Calu3 (cell line): ENCODE measurements at regions not wholly inside any gene's neighbourhood (a gene's known extent, or its start where the extent isn't known, plus 50 kb on each side); places are given as distances from the start of the nearest gene placed in this dataset.

Experiments used
- BruUV-seq: library from RNA; stranded (reverse); fragments of 400-500 nt; replicated peaks from 2 replicates; lab custom pipeline; 2021; lab: Mats Ljungman, UMichigan
- CTCF ChIA-PET: fragments of 300-600 bp; sonication (Branson Sonifier 250); formaldehyde crosslinking; loops from one replicate; lab custom pipeline; 2022; ENCODE audit warnings: antibody characterized with exemption; lab: Charles Lee
- DNase-seq: peaks from one replicate; pipeline ENCODE4 v3.0.0; 2022
- H3K27ac Mint-ChIP-seq: one replicate; pipeline ENCODE4 v1.8.0; 2022; ENCODE audit warnings: mixed read lengths; ENCODE audit not compliant: unreplicated experiment
- H3K27me3 Mint-ChIP-seq: one replicate; pipeline ENCODE4 v1.8.0; 2022; ENCODE audit warnings: mixed read lengths; ENCODE audit not compliant: unreplicated experiment
- H3K36me3 Mint-ChIP-seq: one replicate; pipeline ENCODE4 v1.8.0; 2022; ENCODE audit warnings: mild to moderate bottlenecking, moderate library complexity, mixed read lengths; ENCODE audit not compliant: insufficient read depth, unreplicated experiment
- H3K4me1 Mint-ChIP-seq: one replicate; pipeline ENCODE4 v1.8.0; 2022; ENCODE audit warnings: mild to moderate bottlenecking, low read depth, mixed read lengths; ENCODE audit not compliant: unreplicated experiment
- H3K4me3 Mint-ChIP-seq: one replicate; pipeline ENCODE4 v1.8.0; 2022; ENCODE audit warnings: mild to moderate bottlenecking, low read depth, moderate library complexity, mixed read lengths; ENCODE audit not compliant: unreplicated experiment
- H3K9me3 Mint-ChIP-seq: one replicate; pipeline ENCODE4 v1.8.0; 2022; ENCODE audit warnings: low read depth, mixed read lengths; ENCODE audit not compliant: unreplicated experiment
- CTCF ChIP-seq: fragments of 200-600 bp; IDR thresholded peaks from one replicate; pipeline ENCODE4 v1.8.0; 2022; ENCODE audit warnings: antibody characterized with exemption; ENCODE audit not compliant: unreplicated experiment
- intact Hi-C: fragments of 100-400 bp; cut with micrococcal nuclease; formaldehyde crosslinking; loops from one replicate; pipeline ENCODE4 v1.10.0; 2022; ENCODE audit not compliant: unreplicated experiment

GRCh38 chr1:188423073-188423472, 1594.3 kb downstream of the PLA2G4A start:
- TF ChIP-seq CTCF, result no peak
- BruUV-seq, result no TSS peak
- Mint-ChIP-seq H3K4me3 (no peak overlapping the region), H3K27ac (no peak overlapping the region), H3K4me1 (no peaks in the 10 kb centered on the region), H3K36me3 (no peaks in the 10 kb centered on the region), H3K9me3 (no peaks in the 10 kb centered on the region), H3K27me3 (no peaks in the 10 kb centered on the region)
- DNase-seq, result no peak
- CTCF ChIA-PET, result no interaction called here
- intact Hi-C loops, result no loop called here

- no peaks in the 10 kb centered on the region for H3K27me3 Mint-ChIP-seq
- intact Hi-C loops, result no loop called here
- no TSS peak for BruUV-seq
- no peak overlapping the region for H3K4me3 Mint-ChIP-seq
- H3K36me3 Mint-ChIP-seq, result no peaks in the 10 kb centered on the region
- TF ChIP-seq CTCF, result no peak
- H3K9me3 Mint-ChIP-seq, result no peaks in the 10 kb centered on the region
- no peak overlapping the region for H3K27ac Mint-ChIP-seq
- H3K4me1 Mint-ChIP-seq, result no peaks in the 10 kb centered on the region
- DNase-seq, result no peak
- CTCF ChIA-PET, result no interaction called here
Observed at GRCh38 chr1:188424176-188424575, 1595.4 kb downstream of the PLA2G4A start.

- TF ChIP-seq CTCF, result no peak
- Mint-ChIP-seq H3K9me3 (no peaks in the 10 kb centered on the region), H3K36me3 (no peaks in the 10 kb centered on the region), H3K4me3 (no peak overlapping the region), H3K27ac (no peak overlapping the region), H3K4me1 (no peaks in the 10 kb centered on the region), H3K27me3 (no peaks in the 10 kb centered on the region)
- no TSS peak for BruUV-seq
- intact Hi-C loops, result no loop called here
- DNase-seq, result no peak
- CTCF ChIA-PET, result no interaction called here
Observed at GRCh38 chr1:188425687-188426086, 1596.9 kb downstream of the PLA2G4A start.

- Mint-ChIP-seq H3K27me3 (no peaks in the 10 kb centered on the region), H3K9me3 (no peaks in the 10 kb centered on the region), H3K4me1 (no peaks in the 10 kb centered on the region), H3K27ac (no peak overlapping the region), H3K4me3 (no peak overlapping the region), H3K36me3 (no peaks in the 10 kb centered on the region)
- intact Hi-C loops, result no loop called here
- CTCF ChIA-PET, result no interaction called here
- no peak for DNase-seq
- BruUV-seq, result no TSS peak
- no peak for TF ChIP-seq CTCF
Observed at GRCh38 chr1:188426561-188426960, 1597.8 kb downstream of the PLA2G4A start.

- no peak for DNase-seq
- no peaks in the 10 kb centered on the region for H3K36me3 Mint-ChIP-seq
- H3K27me3 Mint-ChIP-seq, result no peaks in the 10 kb centered on the region
- H3K4me3 Mint-ChIP-seq, result no peak overlapping the region
- CTCF ChIA-PET, result no interaction called here
- H3K9me3 Mint-ChIP-seq, result no peaks in the 10 kb centered on the region
- H3K4me1 Mint-ChIP-seq, result no peaks in the 10 kb centered on the region
- BruUV-seq, result no TSS peak
- intact Hi-C loops, result no loop called here
- TF ChIP-seq CTCF, result no peak
- no peak overlapping the region for H3K27ac Mint-ChIP-seq
Observed at GRCh38 chr1:188427642-188428041, 1598.9 kb downstream of the PLA2G4A start.
